OCI-LY7 (cell line): ENCODE measurements at regions not wholly inside any gene's neighbourhood (a gene's known extent, or its start where the extent isn't known, plus 50 kb on each side); places are given as distances from the start of the nearest gene placed in this dataset.

Experiments
- CTCF ChIP-seq: fragments of 200-600 bp; sonication (generic); conservative IDR thresholded peaks from 2 replicates; pipeline ENCODE4 v1.5.1; 2014; ENCODE audit warnings: mild to moderate bottlenecking, antibody characterized with exemption, low read length, moderate library complexity, mixed read lengths
- EZH2phosphoT487 ChIP-seq: fragments of 200-600 bp; sonication (generic); IDR thresholded peaks from 2 replicates; pipeline ENCODE4 v1.6.1; 2018; ENCODE audit warnings: low read depth, borderline replicate concordance, mild to moderate bottlenecking, mixed run types, antibody characterized with exemption, low read length, moderate library complexity, mixed read lengths

- TF ChIP-seq CTCF = no peak
- no peak for TF ChIP-seq EZH2phosphoT487
Observed at GRCh38 chr7:96426027-96426426, 104.1 kb upstream of the SLC25A13 start.
